ENCODE measurements at regions not wholly inside any gene's neighbourhood (a gene's known extent, or its start where the extent isn't known, plus 50 kb on each side); places are given as distances from the start of the nearest gene placed in this dataset.

- TF ChIP-seq SP1 (CRISPR knock-in tag; conservative IDR thresholded peaks at IDR 0.05): no peak
- no peak for TF ChIP-seq ATF6 (CRISPR knock-in tag; IDR thresholded peaks at IDR 0.05)
- no peak for TF ChIP-seq CTCF (IDR thresholded peaks at IDR 0.05)
Observed at GRCh38 chr4:90061881-90062280, 65.3 kb upstream of the CCSER1 start.
